ENCODE measurements at regions not wholly inside any gene's neighbourhood (a gene's known extent, or its start where the extent isn't known, plus 50 kb on each side); places are given as distances from the start of the nearest gene placed in this dataset.

DNA sequence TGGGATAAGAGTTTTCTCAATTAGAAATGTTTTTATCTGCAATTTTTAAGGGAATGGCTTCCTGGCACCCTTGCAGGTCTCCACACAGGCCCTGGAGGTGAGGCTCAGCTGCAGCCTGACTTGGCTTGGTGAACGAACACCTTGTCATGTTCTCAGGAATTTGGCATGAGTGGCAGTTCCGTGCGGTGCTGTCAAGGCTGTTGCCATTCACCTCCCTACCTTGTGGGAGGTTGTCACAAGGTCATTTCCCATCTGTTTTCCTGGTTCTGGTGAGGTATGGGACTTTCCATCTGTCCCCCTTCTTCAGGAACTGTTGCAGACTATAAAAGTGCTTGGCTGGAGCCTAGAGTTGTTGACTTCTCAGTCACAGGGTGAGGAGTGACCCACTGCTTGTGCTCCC is 82.9 kb downstream of the ELOVL4 start:
- ATAC-seq (replicated peaks; ENCODE audit: extremely low read depth, poor library complexity, severe bottlenecking) (no peak), DNase-seq (ENCODE audit: low spot score in 2 of 2) (no peak)
- Mint-ChIP-seq H3K9me3 (no peaks in the 10 kb centered on the region), H3K27ac (ENCODE audit: low read depth) (no peak overlapping the region), H3K27me3 (peaks cover 7% of the 10 kb centered on the region), H3K4me1 (peaks cover 7% of the 10 kb centered on the region), H3K4me3 (no peak overlapping the region), H3K36me3 (ENCODE audit: insufficient read depth) (no peaks in the 10 kb centered on the region)

DNA sequence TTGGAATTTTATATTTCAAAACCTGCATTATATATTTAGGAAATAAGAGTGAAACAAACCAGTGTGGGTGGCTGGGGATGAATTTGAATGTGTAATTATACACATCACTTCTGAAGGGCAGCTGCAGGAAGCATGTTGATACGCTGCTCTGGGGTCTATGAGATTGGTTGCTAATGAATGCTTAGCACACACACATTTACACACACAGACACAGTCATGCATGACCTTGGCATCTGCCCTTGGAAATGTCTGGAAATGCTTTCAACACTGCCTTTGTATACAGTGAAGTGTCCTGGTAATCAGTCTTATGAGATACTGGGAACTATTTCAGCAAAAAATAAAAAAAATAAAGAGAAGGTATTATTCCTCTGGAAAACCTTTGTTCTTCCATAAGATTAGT is 83.4 kb downstream of the ELOVL4 start:
- ATAC-seq (replicated peaks; ENCODE audit: extremely low read depth, poor library complexity, severe bottlenecking) = no peak
- Mint-ChIP-seq H3K4me3 (no peak overlapping the region), H3K9me3 (no peaks in the 10 kb centered on the region), H3K36me3 (ENCODE audit: insufficient read depth) (no peaks in the 10 kb centered on the region), H3K4me1 (peaks cover 3% of the 10 kb centered on the region), H3K27ac (ENCODE audit: low read depth) (no peak overlapping the region), H3K27me3 (peaks cover 3% of the 10 kb centered on the region)
- no peak for DNase-seq (ENCODE audit: low spot score in 2 of 2)

DNA sequence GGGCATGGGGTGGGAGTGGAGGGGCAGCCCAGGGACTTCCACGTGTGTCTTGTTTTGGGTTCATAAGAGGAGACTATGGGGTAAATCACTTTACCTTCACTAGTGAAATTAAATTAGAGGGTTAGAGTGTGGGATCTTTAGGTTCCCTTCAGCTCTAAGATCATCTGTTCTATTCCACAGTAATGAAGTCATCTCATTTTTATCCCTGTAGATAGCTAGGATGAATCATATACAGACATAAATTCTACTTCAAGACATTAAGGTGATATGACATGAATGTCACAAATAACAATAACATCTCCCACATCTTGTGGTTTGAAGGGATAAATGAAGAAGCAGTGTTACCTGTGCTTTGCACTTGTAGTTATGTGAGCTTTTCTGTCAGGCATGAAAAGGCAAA is 83.8 kb downstream of the ELOVL4 start:
- ATAC-seq (replicated peaks; ENCODE audit: extremely low read depth, poor library complexity, severe bottlenecking) = no peak
- Mint-ChIP-seq H3K27ac (ENCODE audit: low read depth) (no peak overlapping the region), H3K36me3 (ENCODE audit: insufficient read depth) (no peaks in the 10 kb centered on the region), H3K4me3 (no peak overlapping the region), H3K4me1 (no peaks in the 10 kb centered on the region), H3K27me3 (no peaks in the 10 kb centered on the region), H3K9me3 (no peaks in the 10 kb centered on the region)
- DNase-seq (ENCODE audit: low spot score in 2 of 2) = no peak

DNA sequence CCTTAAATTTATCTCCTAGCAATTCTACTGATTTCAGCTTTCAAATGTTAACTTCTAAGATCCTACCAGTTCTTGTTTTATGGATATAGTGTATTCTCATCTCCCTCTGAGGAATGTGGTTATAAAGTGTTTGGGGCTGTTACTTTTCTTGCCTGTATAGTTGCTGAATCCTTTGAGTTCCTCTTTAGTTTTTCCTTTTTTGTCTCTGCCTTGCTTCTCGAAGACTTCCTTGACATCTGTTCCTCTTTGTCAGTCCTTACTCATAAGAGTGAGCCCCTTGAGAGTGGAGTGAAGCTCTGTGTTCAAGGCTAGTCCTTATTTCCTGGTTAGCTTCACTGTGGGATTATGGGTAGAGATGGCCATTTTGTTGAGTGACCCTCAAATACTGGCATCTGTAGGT is 84.6 kb downstream of the ELOVL4 start:
- H3K4me1 Mint-ChIP-seq = no peaks in the 10 kb centered on the region
- DNase-seq (ENCODE audit: low spot score in 2 of 2) = no peak
- no peak overlapping the region for H3K27ac Mint-ChIP-seq (ENCODE audit: low read depth)
- no peaks in the 10 kb centered on the region for H3K36me3 Mint-ChIP-seq (ENCODE audit: insufficient read depth)
- H3K9me3 Mint-ChIP-seq = no peaks in the 10 kb centered on the region
- H3K4me3 Mint-ChIP-seq = no peak overlapping the region
- no peaks in the 10 kb centered on the region for H3K27me3 Mint-ChIP-seq
- no peak for ATAC-seq (replicated peaks; ENCODE audit: extremely low read depth, poor library complexity, severe bottlenecking)

DNA sequence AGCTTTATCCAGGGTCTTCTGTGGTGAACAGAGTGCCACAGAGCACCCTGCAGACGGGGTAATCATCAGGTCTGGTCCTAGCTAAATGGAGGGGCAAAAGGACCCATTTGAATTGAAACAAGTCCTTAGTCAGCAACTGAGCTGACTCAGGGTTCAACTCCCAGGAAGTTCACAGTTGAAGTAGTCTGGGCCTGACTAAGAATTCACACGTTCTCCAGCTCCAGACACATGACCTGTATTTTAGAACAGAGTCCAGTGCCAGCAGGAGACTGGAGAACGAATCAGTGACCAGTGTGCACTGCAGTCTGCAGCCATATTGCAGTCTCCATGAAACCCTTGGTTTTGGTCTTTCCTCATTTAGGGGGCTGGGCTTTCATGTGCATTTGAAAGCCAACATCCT is 85.2 kb downstream of the ELOVL4 start:
- Mint-ChIP-seq H3K27ac (ENCODE audit: low read depth) (no peak overlapping the region), H3K27me3 (no peaks in the 10 kb centered on the region), H3K4me3 (no peak overlapping the region), H3K36me3 (ENCODE audit: insufficient read depth) (no peaks in the 10 kb centered on the region), H3K9me3 (no peaks in the 10 kb centered on the region), H3K4me1 (no peaks in the 10 kb centered on the region)
- DNase-seq (ENCODE audit: low spot score in 2 of 2) = no peak
- ATAC-seq (replicated peaks; ENCODE audit: extremely low read depth, poor library complexity, severe bottlenecking) = no peak

DNA sequence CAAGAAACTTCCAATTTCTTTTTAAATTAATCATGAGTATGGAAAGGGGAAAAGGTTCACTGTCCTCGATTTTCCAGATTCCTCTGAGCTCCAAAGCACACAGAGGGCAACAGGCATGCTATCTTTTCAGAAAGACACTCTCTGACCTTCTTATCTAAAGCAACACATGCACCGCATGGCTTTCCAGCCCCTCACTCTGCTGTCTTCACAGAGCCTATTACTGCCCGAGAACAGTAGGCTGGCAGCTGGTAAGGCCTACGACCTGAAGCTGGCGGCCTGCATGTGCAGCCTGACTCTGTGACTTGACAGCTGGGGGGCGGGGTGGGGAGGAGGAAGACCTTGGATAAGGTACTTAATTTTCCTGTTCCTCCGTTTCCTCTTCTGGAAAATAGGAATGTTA is 86.3 kb downstream of the ELOVL4 start:
- Mint-ChIP-seq H3K4me3 (no peak overlapping the region), H3K9me3 (no peaks in the 10 kb centered on the region), H3K36me3 (ENCODE audit: insufficient read depth) (no peaks in the 10 kb centered on the region), H3K27me3 (no peaks in the 10 kb centered on the region), H3K4me1 (no peaks in the 10 kb centered on the region), H3K27ac (ENCODE audit: low read depth) (no peak overlapping the region)
- DNase-seq (ENCODE audit: low spot score in 2 of 2) (no peak), ATAC-seq (replicated peaks; ENCODE audit: extremely low read depth, poor library complexity, severe bottlenecking) (no peak)

DNA sequence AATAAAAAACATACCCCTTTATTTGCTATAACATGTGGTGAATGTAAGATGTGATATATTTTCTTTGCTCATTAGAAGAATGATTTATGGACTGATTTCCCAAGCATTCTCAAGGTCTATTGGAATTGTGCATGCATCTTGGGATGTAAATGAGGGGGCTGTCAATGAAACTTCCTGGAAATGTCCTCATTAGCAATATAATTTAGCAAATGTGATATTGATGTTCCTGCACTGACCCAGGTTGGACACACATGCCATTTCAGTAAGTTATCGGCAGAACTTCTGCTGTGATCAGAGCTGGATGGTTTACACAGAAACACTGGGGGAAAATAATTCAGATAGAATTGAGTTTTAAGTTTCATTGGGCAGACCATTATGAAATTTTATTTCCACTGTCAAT is 99.9 kb downstream of the ELOVL4 start:
- Mint-ChIP-seq H3K27ac (ENCODE audit: low read depth) (no peak overlapping the region), H3K4me3 (no peak overlapping the region), H3K4me1 (no peaks in the 10 kb centered on the region), H3K27me3 (peaks cover 75% of the 10 kb centered on the region), H3K36me3 (ENCODE audit: insufficient read depth) (no peaks in the 10 kb centered on the region), H3K9me3 (no peaks in the 10 kb centered on the region)
- DNase-seq (ENCODE audit: low spot score in 2 of 2) (no peak), ATAC-seq (replicated peaks; ENCODE audit: extremely low read depth, poor library complexity, severe bottlenecking) (no peak)

DNA sequence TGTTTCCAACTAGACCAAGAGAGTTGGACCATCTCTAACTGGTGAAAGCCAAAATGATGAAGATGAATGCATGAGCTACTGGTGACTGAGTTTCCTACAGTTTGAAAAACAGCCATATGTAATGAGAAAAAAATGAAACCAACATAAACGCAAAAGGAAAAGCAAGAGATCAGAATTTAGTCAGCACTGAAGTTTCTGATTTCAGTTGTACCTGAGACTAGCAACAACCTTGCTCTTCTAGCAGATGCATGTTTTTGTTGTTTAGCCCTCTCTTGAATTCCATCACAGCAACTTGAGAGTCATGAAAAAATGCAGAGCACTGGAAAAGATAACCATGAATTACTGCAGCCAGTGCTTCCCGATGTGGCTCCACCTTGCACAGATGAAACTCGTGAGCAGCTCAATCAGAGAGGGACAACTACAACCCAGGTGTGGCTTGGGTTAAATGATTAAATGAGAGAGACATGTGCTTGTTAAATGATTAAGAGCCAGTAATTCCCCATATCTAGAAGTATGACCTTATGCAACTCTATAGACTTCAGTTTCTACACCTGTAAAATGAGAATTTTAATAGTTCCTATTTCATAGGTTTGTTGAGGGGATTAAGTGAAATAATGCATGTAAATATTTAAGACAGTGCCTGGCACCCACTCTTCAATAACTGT is 104.8 kb downstream of the ELOVL4 start:
- DNase-seq (ENCODE audit: low spot score in 2 of 2) (no peak), ATAC-seq (replicated peaks; ENCODE audit: extremely low read depth, poor library complexity, severe bottlenecking) (no peak)
- Mint-ChIP-seq H3K9me3 (no peaks in the 10 kb centered on the region), H3K4me3 (no peak overlapping the region), H3K36me3 (ENCODE audit: insufficient read depth) (no peaks in the 10 kb centered on the region), H3K27me3 (peaks cover 50% of the 10 kb centered on the region), H3K27ac (ENCODE audit: low read depth) (no peak overlapping the region), H3K4me1 (no peaks in the 10 kb centered on the region)

DNA sequence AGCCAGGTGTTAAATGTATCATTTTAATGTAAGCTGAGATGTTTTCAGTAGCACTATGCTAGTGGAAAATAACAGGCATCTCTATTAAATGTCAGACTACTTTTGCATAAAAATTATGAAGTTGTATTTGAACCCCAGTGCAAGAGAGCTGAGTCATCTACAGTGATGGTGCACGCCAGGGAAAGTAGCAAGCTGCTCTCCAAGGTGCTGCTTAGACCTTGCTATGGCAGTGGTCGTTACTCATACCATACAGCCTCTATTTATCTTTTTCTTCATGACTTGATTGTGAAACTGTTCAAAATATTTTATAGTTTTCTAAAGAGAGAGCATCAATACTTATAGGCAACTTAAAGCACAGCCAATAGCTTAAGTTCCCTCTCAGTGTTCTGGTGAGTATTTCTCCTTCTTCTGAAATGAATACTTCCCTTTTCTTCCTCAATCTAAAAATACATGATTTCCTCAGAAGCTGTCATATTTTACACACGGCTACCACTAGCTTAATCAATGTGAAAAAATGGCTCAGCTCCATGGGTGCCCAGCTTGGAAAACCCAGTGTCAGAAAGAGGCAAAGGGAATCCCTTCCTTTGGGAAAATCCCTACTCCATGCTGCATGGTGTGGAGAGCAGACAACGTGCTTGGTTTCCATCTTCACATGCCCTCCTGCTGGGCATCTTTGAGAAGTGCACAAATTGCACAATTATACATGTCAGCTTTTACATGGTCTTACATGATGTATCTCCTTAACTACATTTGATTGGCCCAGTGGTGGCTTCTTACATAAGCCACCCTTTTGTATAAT is 105.6 kb downstream of the ELOVL4 start:
- Mint-ChIP-seq H3K27ac (ENCODE audit: low read depth) (no peak overlapping the region), H3K4me3 (no peak overlapping the region)

DNA sequence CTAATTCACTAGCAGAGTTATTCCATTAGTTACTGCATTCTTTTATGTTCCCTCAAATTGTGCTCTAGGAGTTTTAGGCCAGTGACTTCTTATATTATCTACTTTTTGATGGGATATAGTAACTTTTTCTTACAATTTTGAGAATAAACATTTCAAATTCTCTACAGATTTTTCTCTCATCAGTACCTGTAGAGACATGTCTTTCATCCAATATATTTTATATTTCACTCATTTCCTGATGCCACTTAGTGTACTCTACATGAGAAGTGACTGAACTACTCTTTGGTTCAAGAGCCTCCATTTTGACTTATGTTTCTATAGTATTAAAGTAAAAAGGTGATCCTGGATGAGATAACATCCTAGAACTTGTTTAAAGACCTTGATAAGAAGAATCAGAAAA is 108.5 kb downstream of the ELOVL4 start:
- Mint-ChIP-seq H3K27ac (ENCODE audit: low read depth) (no peak overlapping the region), H3K4me3 (no peak overlapping the region), H3K36me3 (ENCODE audit: insufficient read depth) (no peaks in the 10 kb centered on the region), H3K4me1 (no peaks in the 10 kb centered on the region), H3K9me3 (no peaks in the 10 kb centered on the region), H3K27me3 (peaks cover 56% of the 10 kb centered on the region)
- no peak for DNase-seq (ENCODE audit: low spot score in 2 of 2)
- ATAC-seq (replicated peaks; ENCODE audit: extremely low read depth, poor library complexity, severe bottlenecking) = no peak

More for the DNA sequence above, 105.6 kb downstream of the ELOVL4 start:
- DNase-seq (ENCODE audit: low spot score in 2 of 2) (no peak), ATAC-seq (replicated peaks; ENCODE audit: extremely low read depth, poor library complexity, severe bottlenecking) (no peak)
- Mint-ChIP-seq H3K4me1 (no peaks in the 10 kb centered on the region), H3K27me3 (peaks cover 53% of the 10 kb centered on the region), H3K9me3 (no peaks in the 10 kb centered on the region), H3K36me3 (ENCODE audit: insufficient read depth) (no peaks in the 10 kb centered on the region)

DNA sequence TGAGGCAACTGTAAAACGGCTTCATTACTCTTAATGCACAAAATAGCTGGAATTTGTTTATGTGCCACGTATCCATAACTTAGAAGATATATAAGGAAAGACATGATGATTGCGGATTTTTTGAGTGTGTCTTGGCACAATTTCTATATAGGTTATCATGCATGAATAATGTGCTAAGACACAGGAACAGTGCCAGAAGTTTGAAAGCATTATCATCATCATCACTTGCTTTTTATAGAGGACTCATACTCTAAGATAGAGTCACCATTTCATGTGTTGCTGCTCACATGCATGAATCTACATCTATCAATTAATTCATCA is 113.4 kb downstream of the ELOVL4 start:
- H3K4me1 Mint-ChIP-seq = no peaks in the 10 kb centered on the region
- no peak overlapping the region for H3K27ac Mint-ChIP-seq (ENCODE audit: low read depth)
- H3K36me3 Mint-ChIP-seq (ENCODE audit: insufficient read depth) = no peaks in the 10 kb centered on the region
- DNase-seq (ENCODE audit: low spot score in 2 of 2) = no peak
- no peak for ATAC-seq (replicated peaks; ENCODE audit: extremely low read depth, poor library complexity, severe bottlenecking)
- H3K4me3 Mint-ChIP-seq = no peak overlapping the region
- H3K9me3 Mint-ChIP-seq = no peaks in the 10 kb centered on the region
- peaks cover 55% of the 10 kb centered on the region for H3K27me3 Mint-ChIP-seq

DNA sequence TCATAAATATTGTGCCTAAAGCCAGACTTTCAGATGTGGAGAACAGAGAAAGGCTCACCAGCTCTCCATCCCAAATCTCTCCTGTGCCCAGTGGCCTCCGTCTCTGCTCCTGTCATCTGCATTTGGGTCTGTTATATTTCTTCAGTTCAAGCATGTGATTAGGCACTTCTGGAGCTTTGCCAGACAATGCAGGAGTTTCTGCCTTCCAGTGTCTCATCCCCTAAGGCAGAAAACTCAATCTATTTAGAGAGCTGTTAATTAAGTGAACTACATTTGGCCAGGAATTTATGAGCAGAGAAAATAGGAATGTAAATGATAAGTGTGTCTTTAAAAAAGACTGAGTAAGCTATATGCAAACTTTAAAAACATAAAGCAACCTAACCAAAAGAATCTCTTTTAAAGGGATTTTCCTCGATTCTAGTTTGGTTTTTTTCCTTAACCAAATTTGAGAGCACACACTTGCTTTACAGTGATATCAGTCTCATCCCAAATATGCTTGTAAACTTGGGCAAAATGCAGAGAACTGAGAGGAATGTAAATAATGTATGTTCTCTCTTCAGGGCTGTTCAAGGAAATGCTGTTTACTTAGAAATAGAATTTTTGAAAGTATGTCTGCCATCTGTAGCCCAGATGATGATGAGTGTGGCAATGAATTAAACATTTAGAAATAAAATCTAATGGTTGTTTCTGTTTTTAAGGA is 113.9 kb downstream of the ELOVL4 start:
- DNase-seq (ENCODE audit: low spot score in 2 of 2) (no peak), ATAC-seq (replicated peaks; ENCODE audit: extremely low read depth, poor library complexity, severe bottlenecking) (no peak)
- no peaks in the 10 kb centered on the region for H3K36me3 Mint-ChIP-seq (ENCODE audit: insufficient read depth)
- no peak overlapping the region for H3K27ac Mint-ChIP-seq (ENCODE audit: low read depth)
- no peaks in the 10 kb centered on the region for H3K4me1 Mint-ChIP-seq
- no peak overlapping the region for H3K4me3 Mint-ChIP-seq
- no peaks in the 10 kb centered on the region for H3K9me3 Mint-ChIP-seq
- H3K27me3 Mint-ChIP-seq = peaks cover 55% of the 10 kb centered on the region

DNA sequence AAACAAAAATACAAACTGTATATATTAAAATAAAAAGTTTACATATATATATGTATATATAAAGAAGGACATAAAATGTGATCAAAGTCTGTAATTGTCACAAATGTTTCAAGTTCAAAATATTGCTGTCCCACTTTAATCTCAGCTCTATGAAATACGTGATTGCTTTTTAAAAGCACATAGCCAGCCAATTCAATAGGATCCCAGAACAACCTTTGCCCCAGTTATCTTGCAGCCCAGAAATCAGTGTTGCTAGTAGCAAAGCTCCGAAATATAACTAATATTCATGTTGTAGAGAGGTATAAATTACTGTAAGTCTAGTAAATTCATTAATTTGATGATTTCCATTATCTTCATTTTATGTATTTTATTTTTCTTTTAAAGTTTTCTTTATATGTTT is 114.6 kb downstream of the ELOVL4 start:
- no peak for DNase-seq (ENCODE audit: low spot score in 2 of 2)
- no peaks in the 10 kb centered on the region for H3K36me3 Mint-ChIP-seq (ENCODE audit: insufficient read depth)
- H3K27ac Mint-ChIP-seq (ENCODE audit: low read depth) = no peak overlapping the region
- H3K9me3 Mint-ChIP-seq = no peaks in the 10 kb centered on the region
- no peak for ATAC-seq (replicated peaks; ENCODE audit: extremely low read depth, poor library complexity, severe bottlenecking)
- H3K27me3 Mint-ChIP-seq = peaks cover 59% of the 10 kb centered on the region
- no peaks in the 10 kb centered on the region for H3K4me1 Mint-ChIP-seq
- H3K4me3 Mint-ChIP-seq = no peak overlapping the region
